ENCODE measurements at regions not wholly inside any gene's neighbourhood (a gene's known extent, or its start where the extent isn't known, plus 50 kb on each side); places are given as distances from the start of the nearest gene placed in this dataset.
"Not testable (repeated sequence)": the region's sequence is repeated elsewhere in the genome, so short reads cannot be mapped to it uniquely, and the experiment has no call there.

DNA sequence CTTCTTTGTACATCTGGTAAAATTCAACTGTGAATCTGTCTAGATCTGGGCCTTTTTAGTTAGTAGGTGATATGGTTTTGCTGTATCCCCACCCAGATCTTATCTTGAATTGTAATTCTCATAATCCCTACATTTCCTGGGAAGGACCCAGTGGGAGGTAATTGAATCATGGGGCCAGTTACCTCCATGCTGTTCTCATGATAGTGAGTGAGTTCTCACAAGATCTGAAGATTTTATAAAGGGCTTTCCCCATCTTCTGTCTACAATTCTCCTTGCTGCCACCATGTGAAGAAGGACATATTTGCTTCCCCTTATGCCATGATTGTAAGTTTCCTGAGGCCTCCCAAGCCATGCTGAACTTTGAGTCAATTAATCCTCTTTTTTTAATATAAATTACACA is 410.4 kb upstream of the EPHA7 start:
- not testable (repeated sequence) for H3K9me3 Mint-ChIP-seq; DNase-seq; H3K27ac Mint-ChIP-seq; ATAC-seq (replicated peaks in 1 of 2); H3K36me3 Mint-ChIP-seq (ENCODE audit: insufficient read depth in 2 of 2); H3K27me3 Mint-ChIP-seq (ENCODE audit: low read depth); H3K4me1 Mint-ChIP-seq (ENCODE audit: low read depth); H3K4me3 Mint-ChIP-seq

DNA sequence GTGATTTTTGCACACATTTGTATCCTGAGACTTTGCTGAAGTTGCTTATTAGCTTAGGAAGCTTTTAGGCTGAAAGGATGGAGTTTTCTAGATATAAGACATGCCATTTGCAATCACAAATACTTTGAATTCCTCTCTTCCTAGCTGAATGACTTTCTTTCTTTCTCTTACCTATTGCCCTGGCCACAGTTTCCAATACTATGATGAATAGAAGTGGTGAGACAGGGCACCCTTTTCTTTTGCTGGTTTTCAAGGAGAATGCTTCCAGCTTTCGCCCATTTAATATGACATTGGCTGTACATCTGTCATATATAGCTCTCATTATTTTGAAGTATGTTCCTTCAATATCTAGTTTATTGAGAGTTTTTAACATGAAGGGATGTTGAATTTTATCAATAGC is 409.6 kb upstream of the EPHA7 start:
- H3K27me3 Mint-ChIP-seq (ENCODE audit: low read depth) = no peaks in the 10 kb centered on the region
- H3K4me3 Mint-ChIP-seq = no peak overlapping the region
- no peak for ATAC-seq (replicated peaks in 1 of 2)
- H3K4me1 Mint-ChIP-seq (ENCODE audit: low read depth) = no peaks in the 10 kb centered on the region
- H3K36me3 Mint-ChIP-seq (ENCODE audit: insufficient read depth in 2 of 2) = peaks cover 2% of the 10 kb centered on the region in 2 donors
- DNase-seq = no peak
- H3K9me3 Mint-ChIP-seq = peaks cover 4 to 5% of the 10 kb centered on the region in 2 donors
- H3K27ac Mint-ChIP-seq = no peak overlapping the region

DNA sequence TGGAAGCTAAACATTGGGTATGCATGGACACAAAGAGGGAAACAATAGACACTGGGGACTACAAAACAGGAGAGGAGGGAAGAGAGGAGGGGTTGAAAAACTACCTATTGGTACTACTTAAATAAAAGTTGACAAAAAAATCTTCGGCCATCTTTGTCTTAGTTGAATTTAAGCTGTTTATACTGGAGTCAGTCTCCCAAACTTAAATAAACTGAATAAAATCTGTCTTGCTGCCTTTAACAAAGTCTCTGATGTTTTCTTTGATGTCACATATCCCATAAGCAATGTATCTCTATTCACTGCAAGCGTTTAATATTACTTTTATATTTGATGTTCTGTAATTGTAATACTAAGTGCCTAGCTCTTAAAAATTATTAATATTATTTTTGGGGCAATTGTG is 409.2 kb upstream of the EPHA7 start:
- Mint-ChIP-seq H3K27ac (no peak overlapping the region), H3K4me3 (no peak overlapping the region), H3K9me3 (peaks cover 4 to 5% of the 10 kb centered on the region in 2 donors), H3K4me1 (ENCODE audit: low read depth) (no peaks in the 10 kb centered on the region), H3K36me3 (ENCODE audit: insufficient read depth in 2 of 2) (peaks cover 2% of the 10 kb centered on the region in 2 donors), H3K27me3 (ENCODE audit: low read depth) (no peaks in the 10 kb centered on the region)
- ATAC-seq (replicated peaks in 1 of 2) (no peak), DNase-seq (no peak)

- H3K27me3 Mint-ChIP-seq (ENCODE audit: low read depth) = no peaks in the 10 kb centered on the region
- H3K4me1 Mint-ChIP-seq (ENCODE audit: low read depth) = no peaks in the 10 kb centered on the region
- ATAC-seq (replicated peaks in 1 of 2) = no peak
- peaks cover 4 to 5% of the 10 kb centered on the region in 2 donors for H3K9me3 Mint-ChIP-seq
- no peak overlapping the region for H3K27ac Mint-ChIP-seq
- H3K36me3 Mint-ChIP-seq (ENCODE audit: insufficient read depth in 2 of 2) = peaks cover 2% of the 10 kb centered on the region in 2 donors
- no peak for DNase-seq
- no peak overlapping the region for H3K4me3 Mint-ChIP-seq
Measured at GRCh38 chr6:93827728-93828127, 408.4 kb upstream of the EPHA7 start.

DNA sequence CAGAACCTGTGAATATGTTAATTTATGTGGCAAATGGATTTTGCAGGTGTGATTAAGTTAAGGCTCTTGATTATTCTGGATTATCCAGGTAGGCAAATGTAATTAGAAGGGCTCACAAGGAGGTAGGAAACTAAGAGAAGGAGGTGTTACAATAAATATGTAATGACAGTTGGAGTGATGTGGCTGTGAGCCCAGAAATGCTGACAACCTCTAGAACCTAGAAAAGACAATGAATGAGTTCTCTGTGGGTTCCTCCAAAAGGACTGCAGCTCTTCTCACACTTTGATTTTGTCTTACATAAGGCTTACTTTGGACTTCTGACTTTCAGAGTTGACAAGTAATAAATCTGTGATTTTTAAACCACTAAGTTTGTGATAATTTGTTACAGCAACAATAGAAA is 406.6 kb upstream of the EPHA7 start:
- no peak for DNase-seq

GRCh38 chr6:93823489-93823888 is 404.1 kb upstream of the EPHA7 start:
- Mint-ChIP-seq H3K27me3 (ENCODE audit: low read depth) (no peaks in the 10 kb centered on the region), H3K4me3 (no peak overlapping the region), H3K27ac (no peak overlapping the region), H3K9me3 (peaks cover 2 to 3% of the 10 kb centered on the region in 2 donors), H3K4me1 (ENCODE audit: low read depth) (no peaks in the 10 kb centered on the region), H3K36me3 (ENCODE audit: insufficient read depth in 2 of 2) (no peaks in the 10 kb centered on the region)
- DNase-seq = no peak
- ATAC-seq (replicated peaks in 1 of 2) = no peak

More for the DNA sequence above, 406.6 kb upstream of the EPHA7 start:
- Mint-ChIP-seq H3K27me3 (ENCODE audit: low read depth) (no peaks in the 10 kb centered on the region), H3K4me1 (ENCODE audit: low read depth) (no peaks in the 10 kb centered on the region), H3K9me3 (peaks cover 5 to 6% of the 10 kb centered on the region in 2 donors), H3K36me3 (ENCODE audit: insufficient read depth in 2 of 2) (peaks cover 0 to 2% of the 10 kb centered on the region in 2 donors), H3K4me3 (no peak overlapping the region), H3K27ac (no peak overlapping the region)
- ATAC-seq (replicated peaks in 1 of 2) = no peak

GRCh38 chr6:93822434-93823265 is 403.3 kb upstream of the EPHA7 start:
- H3K27ac Mint-ChIP-seq = no peak overlapping the region
- ATAC-seq (replicated peaks in 1 of 2) = no peak

GRCh38 chr6:93821953-93822352 is 402.6 kb upstream of the EPHA7 start:
- Mint-ChIP-seq H3K27ac (no peak overlapping the region), H3K4me1 (ENCODE audit: low read depth) (no peaks in the 10 kb centered on the region), H3K36me3 (ENCODE audit: insufficient read depth in 2 of 2) (no peaks in the 10 kb centered on the region), H3K9me3 (peaks cover 2 to 3% of the 10 kb centered on the region in 2 donors), H3K4me3 (no peak overlapping the region), H3K27me3 (ENCODE audit: low read depth) (no peaks in the 10 kb centered on the region)
- DNase-seq = no peak
- no peak for ATAC-seq (replicated peaks in 1 of 2)

More at GRCh38 chr6:93822434-93823265, 403.3 kb upstream of the EPHA7 start:
- Mint-ChIP-seq H3K4me1 (ENCODE audit: low read depth) (no peaks in the 10 kb centered on the region), H3K4me3 (no peak overlapping the region), H3K36me3 (ENCODE audit: insufficient read depth in 2 of 2) (no peaks in the 10 kb centered on the region), H3K27me3 (ENCODE audit: low read depth) (no peaks in the 10 kb centered on the region), H3K9me3 (peaks cover 2 to 3% of the 10 kb centered on the region in 2 donors)
- DNase-seq = no peak

- H3K4me3 Mint-ChIP-seq = no peak overlapping the region
- no peak for DNase-seq
- no peaks in the 10 kb centered on the region for H3K4me1 Mint-ChIP-seq (ENCODE audit: low read depth)
- no peaks in the 10 kb centered on the region for H3K27me3 Mint-ChIP-seq (ENCODE audit: low read depth)
- H3K9me3 Mint-ChIP-seq = peaks cover 2 to 3% of the 10 kb centered on the region in 2 donors
- no peak overlapping the region for H3K27ac Mint-ChIP-seq
- no peak for ATAC-seq (replicated peaks in 1 of 2)
- no peaks in the 10 kb centered on the region for H3K36me3 Mint-ChIP-seq (ENCODE audit: insufficient read depth in 2 of 2)
Measured at GRCh38 chr6:93820465-93821082, 401.2 kb upstream of the EPHA7 start.

GRCh38 chr6:93819189-93819588 is 399.8 kb upstream of the EPHA7 start:
- no peak overlapping the region for H3K4me3 Mint-ChIP-seq
- ATAC-seq (replicated peaks in 1 of 2) (no peak), DNase-seq (no peak)
- no peaks in the 10 kb centered on the region for H3K36me3 Mint-ChIP-seq (ENCODE audit: insufficient read depth in 2 of 2)
- no peak overlapping the region for H3K27ac Mint-ChIP-seq
- H3K9me3 Mint-ChIP-seq = peaks cover 2 to 3% of the 10 kb centered on the region in 2 donors
- H3K27me3 Mint-ChIP-seq (ENCODE audit: low read depth) = no peaks in the 10 kb centered on the region
- no peaks in the 10 kb centered on the region for H3K4me1 Mint-ChIP-seq (ENCODE audit: low read depth)

DNA sequence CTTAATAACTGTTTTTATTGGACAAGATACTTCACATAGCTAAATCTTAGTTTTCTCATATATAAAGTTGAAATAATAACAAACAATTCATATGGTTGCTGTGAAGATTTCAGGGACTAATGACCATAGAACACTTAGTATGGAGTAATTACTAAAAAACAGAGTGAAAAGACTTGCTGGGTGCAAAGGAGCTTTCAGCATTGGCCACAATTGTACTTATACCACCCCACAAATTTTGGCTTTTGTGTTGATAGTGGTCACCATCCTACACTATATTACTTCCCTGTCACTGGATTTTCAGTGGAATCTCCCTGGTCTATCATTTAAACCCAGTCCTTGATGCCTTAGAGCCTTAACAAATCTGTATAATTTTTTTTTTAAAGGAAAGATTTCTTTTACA is 398.6 kb upstream of the EPHA7 start:
- Mint-ChIP-seq H3K4me1 (ENCODE audit: low read depth) (no peaks in the 10 kb centered on the region), H3K4me3 (no peak overlapping the region), H3K27me3 (ENCODE audit: low read depth) (no peaks in the 10 kb centered on the region), H3K36me3 (ENCODE audit: insufficient read depth in 2 of 2) (no peaks in the 10 kb centered on the region), H3K9me3 (peaks cover 2 to 5% of the 10 kb centered on the region in 2 donors), H3K27ac (no peak overlapping the region)
- no peak for ATAC-seq (replicated peaks in 1 of 2)
- DNase-seq = no peak

DNA sequence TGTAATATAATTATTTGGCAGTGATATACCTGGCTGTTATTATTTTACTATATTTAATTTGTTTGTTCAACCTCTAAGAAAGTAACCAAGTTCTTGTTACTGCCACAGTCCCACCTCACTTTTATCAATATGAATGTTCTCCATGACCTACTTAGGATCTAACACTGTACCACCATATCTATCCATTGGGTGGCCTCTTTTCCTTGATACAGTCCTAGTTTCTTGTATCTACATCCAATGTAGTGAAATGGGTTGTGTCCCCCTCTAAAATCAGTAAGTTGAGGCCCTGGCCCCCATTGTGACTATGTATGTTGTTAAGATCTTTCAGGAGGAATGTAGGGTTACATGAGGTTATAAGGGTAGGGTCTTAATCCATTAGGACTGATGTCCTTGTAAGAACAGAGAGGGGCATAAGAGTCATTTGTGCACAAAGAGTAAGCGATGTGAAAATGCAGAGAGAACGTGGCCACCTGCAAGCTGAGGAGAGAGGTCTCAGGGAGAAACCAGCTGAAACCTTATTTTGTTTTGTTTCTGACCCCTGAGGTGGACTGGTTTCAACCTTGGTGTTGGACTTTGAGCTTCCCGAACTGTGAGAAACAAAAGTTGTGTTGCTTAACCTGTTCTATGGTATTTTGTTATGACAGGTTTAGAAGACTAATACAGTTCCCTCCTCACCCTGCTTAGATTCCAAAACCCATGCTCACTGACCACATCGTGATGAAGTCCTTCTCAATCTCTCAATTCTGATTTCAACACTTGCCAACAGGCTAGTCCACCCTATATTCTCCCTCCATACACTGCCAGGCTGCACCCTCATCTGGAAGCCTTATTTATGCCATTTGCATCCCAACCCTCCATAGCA is 387.3 kb upstream of the EPHA7 start:
- ATAC-seq (replicated peaks in 1 of 2) (no peak), DNase-seq (no peak)
- Mint-ChIP-seq H3K27me3 (ENCODE audit: low read depth) (no peaks in the 10 kb centered on the region), H3K4me3 (no peak overlapping the region), H3K27ac (no peak overlapping the region), H3K36me3 (ENCODE audit: insufficient read depth in 2 of 2) (peaks cover 0 to 1% of the 10 kb centered on the region in 2 donors), H3K4me1 (ENCODE audit: low read depth) (no peaks in the 10 kb centered on the region), H3K9me3 (peaks cover 2 to 6% of the 10 kb centered on the region in 2 donors)

All from activated T-cell treated with anti-CD3 and anti-CD28 coated beads, Interleukin-2, amount 50 U/mL, for 72 hours (primary cell).